K562 (cell line): ENCODE measurements at regions not wholly inside any gene's neighbourhood (a gene's known extent, or its start where the extent isn't known, plus 50 kb on each side); places are given as distances from the start of the nearest gene placed in this dataset.

Source experiments
- ATAC-seq: fragments of 200-7000 bp; cut with Tn5 transposase; 3 replicates; pipeline ENCODE4 v1.9.1; 2020; ENCODE audit warnings: moderate library complexity
- BruUV-seq: library from RNA; stranded (reverse); fragments of 400-500 nt; replicated peaks from 2 replicates; lab custom pipeline; 2021; lab: Mats Ljungman, UMichigan
- CTCF ChIA-PET: fragments of 300-600 bp; formaldehyde crosslinking; extraction: SDS; loops from one replicate; lab custom pipeline; 2021; ENCODE audit warnings: low intra/inter-chr PET ratio; lab: Yijun Ruan, JAX
- POLR2A ChIA-PET: fragments of 300-600, 350-650 bp; sonication (Branson Sonifier 250); formaldehyde crosslinking; extraction: SDS; loops from one replicate; lab custom pipeline; 2021; ENCODE audit warnings: antibody characterized with exemption, inconsistent platforms; lab: Yijun Ruan, JAX
- DNase-seq, 4 experiments: peaks; one replicate each; pipeline versions ENCODE4 v3.0.0 to v3.0.0-alpha.2; 2011 to 2018; ENCODE audit warnings: low spot score in 3 of 4, mixed read lengths in 3 of 4; ENCODE audit errors: extremely low read depth in 1 of 4
- FAIRE-seq: peaks from 2 replicates; lab custom pipeline; 2011; peaks lifted over from hg19 to GRCh38; lab: Jason Lieb, UNC
- H2AFZ ChIP-seq: 2 replicates; pipeline ENCODE4 v1.6.0; 2011; ENCODE audit warnings: low read depth, low read length, control low read depth, inconsistent platforms
- H3K27ac ChIP-seq: fragments of 200-600 bp; 3 replicates; pipeline ENCODE4 v1.8.0; 2011; ENCODE audit warnings: low read depth, mild to moderate bottlenecking, control low read depth, inconsistent platforms, low read length, moderate library complexity, mixed read lengths; ENCODE audit errors: extremely low read depth
- H3K27me3 ChIP-seq, 2 experiments: fragments of 300-600 bp in 1 of 2; 2 replicates in 1 of 2; 3 replicates in 1 of 2; pipeline versions ENCODE4 v1.6.0 to v1.8.0; 2011; ENCODE audit warnings: inconsistent platforms in 2 of 2, low read length in 2 of 2, mild to moderate bottlenecking in 1 of 2, mixed read lengths in 1 of 2, moderate library complexity in 1 of 2; ENCODE audit not compliant: control insufficient read depth in 2 of 2, insufficient read depth in 2 of 2
- H3K36me3 ChIP-seq: fragments of 300-600 bp; 3 replicates; pipeline ENCODE4 v1.8.0; 2011; ENCODE audit warnings: mild to moderate bottlenecking, low read length, inconsistent platforms; ENCODE audit not compliant: control insufficient read depth, insufficient read depth
- H3K4me1 ChIP-seq, 2 experiments: fragments of 200-600 bp in 1 of 2; replicated peaks in 1 of 2; 2 replicates in 1 of 2; 3 replicates in 1 of 2; pipeline versions ENCODE4 v1.5.1 to v1.8.0; 2011; ENCODE audit warnings: inconsistent platforms in 2 of 2, low read length in 2 of 2, mild to moderate bottlenecking in 1 of 2, mixed read lengths in 1 of 2, moderate library complexity in 1 of 2; ENCODE audit not compliant: control insufficient read depth in 2 of 2, insufficient read depth in 2 of 2
- H3K4me2 ChIP-seq: 2 replicates; pipeline ENCODE4 v1.6.1; 2011; ENCODE audit warnings: low read length, control low read depth, inconsistent platforms, mixed read lengths; ENCODE audit not compliant: insufficient read depth
- H3K4me3 ChIP-seq: fragments of 200-600 bp; sonication (generic), shearing (Covaris generic); 2 replicates; pipeline ENCODE4 v1.5.1; 2016; ENCODE audit warnings: control low read depth, inconsistent platforms
- H3K79me2 ChIP-seq: fragments of 200-600 bp; 3 replicates; pipeline ENCODE4 v1.8.0; 2011; ENCODE audit warnings: low read length, inconsistent platforms; ENCODE audit not compliant: control insufficient read depth, insufficient read depth
- H3K9ac ChIP-seq, 2 experiments: 2 replicates each; pipeline versions ENCODE4 v1.6.0 to v1.6.1; 2011; ENCODE audit warnings: low read depth in 2 of 2, low read length in 2 of 2, control low read depth in 1 of 2, inconsistent platforms in 1 of 2, mild to moderate bottlenecking in 1 of 2, mixed read lengths in 1 of 2; ENCODE audit not compliant: insufficient read depth in 1 of 2
- H3K9me1 ChIP-seq: one replicate; pipeline ENCODE4 v1.6.0; 2011; ENCODE audit warnings: inconsistent platforms, mild to moderate bottlenecking, low read length, moderate library complexity; ENCODE audit not compliant: control insufficient read depth, insufficient read depth
- H3K9me3 ChIP-seq: replicated peaks from 2 replicates; pipeline ENCODE4 v1.5.1; 2011; ENCODE audit warnings: low read depth, low read length, inconsistent platforms; ENCODE audit not compliant: control insufficient read depth, insufficient read depth
- H4K20me1 ChIP-seq: replicated peaks from 2 replicates; pipeline ENCODE4 v1.6.1; 2011; ENCODE audit warnings: low read length, inconsistent platforms, mixed read lengths; ENCODE audit not compliant: control insufficient read depth, insufficient read depth
- WGBS: fragments of 100-300 bp; shearing (Covaris generic); methylation state at CpG from one replicate; pipeline ENCODE4 v1.1.6; 2016; ENCODE audit warnings: low coverage, mixed read lengths; ENCODE audit not compliant: insufficient coverage; ENCODE audit errors: missing lambda C conversion rate; 5-methylcytosine and 5-hydroxymethylcytosine counted together
- in situ Hi-C: fragments of 300-500 bp; cut with MboI; formaldehyde crosslinking; loops from 4 replicates; pipeline ENCODE4 v1.15.0; 2018; ENCODE audit warnings: inconsistent platforms, mixed read lengths
- intact Hi-C: fragments of 100-400 bp; cut with micrococcal nuclease; formaldehyde crosslinking; loops from 2 replicates; pipeline ENCODE4 v1.14.2; 2022
- TF ChIP-seq, protein P1 (sequence below), 2 experiments: fragments of 450-650 bp in 1 of 2; sonication (generic) in 1 of 2; formaldehyde crosslinking in 1 of 2; IDR thresholded peaks; 2 replicates each; pipeline versions ENCODE4 v1.7.1 to v1.9.0; 2016 to 2022; ENCODE audit warnings: inconsistent platforms in 1 of 2, mild to moderate bottlenecking in 1 of 2, missing genetic modification reagents in 1 of 2
- TF ChIP-seq, protein P2 (sequence below): fragments of 450-650 bp; IDR thresholded peaks from 2 replicates; pipeline ENCODE4 v1.6.1; 2016; ENCODE audit warnings: borderline replicate concordance

DNA sequence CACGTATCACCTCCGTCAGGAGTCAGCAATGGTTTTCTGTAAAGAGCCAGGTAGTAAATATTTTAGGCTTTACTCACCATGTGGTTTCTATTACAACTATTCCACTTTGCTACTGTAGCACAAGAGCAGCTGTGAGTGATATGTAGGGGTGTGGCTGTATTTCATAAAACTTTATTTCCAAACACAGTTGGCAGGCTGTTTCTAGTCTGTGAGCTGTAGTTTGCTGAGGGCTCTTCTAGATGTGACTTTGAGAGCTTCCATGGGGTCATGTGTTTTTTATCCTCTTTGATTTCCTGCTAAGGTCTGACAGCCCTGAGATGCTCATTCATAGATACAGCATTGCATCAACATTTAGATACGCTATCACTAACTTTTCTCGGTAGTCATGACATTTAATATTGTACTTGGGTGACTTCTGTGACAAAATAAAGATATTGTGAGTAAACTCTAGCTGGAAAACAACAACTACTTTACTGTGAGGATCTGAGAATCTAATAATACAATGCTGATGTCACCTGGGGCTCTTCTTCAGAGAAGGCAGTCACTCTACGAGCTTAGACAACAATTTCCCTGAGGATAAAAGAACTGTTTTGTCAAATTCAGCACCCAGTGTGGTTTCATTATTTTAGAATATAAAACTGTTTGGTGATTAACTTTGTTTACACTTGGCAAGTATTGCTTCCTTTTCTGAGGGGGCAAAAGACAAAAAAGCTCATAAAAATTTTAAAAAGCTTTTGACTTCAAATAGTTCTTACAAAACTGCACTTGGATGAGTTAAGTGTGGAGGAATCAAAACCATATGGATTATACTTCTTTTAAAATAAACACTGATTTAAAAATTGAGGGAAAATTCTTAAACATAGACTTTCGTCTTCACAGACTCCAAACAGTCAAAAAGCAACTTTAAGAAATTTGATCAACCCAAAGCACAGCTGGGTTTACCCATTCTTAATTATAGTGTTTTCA is 231.2 kb upstream of the DCN start:
- no peaks in the 10 kb centered on the region for H3K4me1 ChIP-seq
- in situ Hi-C loops: no loop called here
- ChIA-PET CTCF (no interaction called here), POLR2A (interaction anchor here (1.0 kb wide), 1 partner anchor 9 kb away, joined by 3 read pairs; no protein-coding TSS in a partner anchor)
- no peak overlapping the region for H2AFZ ChIP-seq
- no peaks in the 10 kb centered on the region for H3K9me1 ChIP-seq
- TF ChIP-seq, protein P1, sequence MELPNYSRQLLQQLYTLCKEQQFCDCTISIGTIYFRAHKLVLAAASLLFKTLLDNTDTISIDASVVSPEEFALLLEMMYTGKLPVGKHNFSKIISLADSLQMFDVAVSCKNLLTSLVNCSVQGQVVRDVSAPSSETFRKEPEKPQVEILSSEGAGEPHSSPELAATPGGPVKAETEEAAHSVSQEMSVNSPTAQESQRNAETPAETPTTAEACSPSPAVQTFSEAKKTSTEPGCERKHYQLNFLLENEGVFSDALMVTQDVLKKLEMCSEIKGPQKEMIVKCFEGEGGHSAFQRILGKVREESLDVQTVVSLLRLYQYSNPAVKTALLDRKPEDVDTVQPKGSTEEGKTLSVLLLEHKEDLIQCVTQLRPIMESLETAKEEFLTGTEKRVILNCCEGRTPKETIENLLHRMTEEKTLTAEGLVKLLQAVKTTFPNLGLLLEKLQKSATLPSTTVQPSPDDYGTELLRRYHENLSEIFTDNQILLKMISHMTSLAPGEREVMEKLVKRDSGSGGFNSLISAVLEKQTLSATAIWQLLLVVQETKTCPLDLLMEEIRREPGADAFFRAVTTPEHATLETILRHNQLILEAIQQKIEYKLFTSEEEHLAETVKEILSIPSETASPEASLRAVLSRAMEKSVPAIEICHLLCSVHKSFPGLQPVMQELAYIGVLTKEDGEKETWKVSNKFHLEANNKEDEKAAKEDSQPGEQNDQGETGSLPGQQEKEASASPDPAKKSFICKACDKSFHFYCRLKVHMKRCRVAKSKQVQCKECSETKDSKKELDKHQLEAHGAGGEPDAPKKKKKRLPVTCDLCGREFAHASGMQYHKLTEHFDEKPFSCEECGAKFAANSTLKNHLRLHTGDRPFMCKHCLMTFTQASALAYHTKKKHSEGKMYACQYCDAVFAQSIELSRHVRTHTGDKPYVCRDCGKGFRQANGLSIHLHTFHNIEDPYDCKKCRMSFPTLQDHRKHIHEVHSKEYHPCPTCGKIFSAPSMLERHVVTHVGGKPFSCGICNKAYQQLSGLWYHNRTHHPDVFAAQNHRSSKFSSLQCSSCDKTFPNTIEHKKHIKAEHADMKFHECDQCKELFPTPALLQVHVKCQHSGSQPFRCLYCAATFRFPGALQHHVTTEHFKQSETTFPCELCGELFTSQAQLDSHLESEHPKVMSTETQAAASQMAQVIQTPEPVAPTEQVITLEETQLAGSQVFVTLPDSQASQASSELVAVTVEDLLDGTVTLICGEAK (IDR thresholded peaks at IDR 0.05): 0 out of 2 replicates have a peak, but pooled peaks have one; percentile 28
- TF ChIP-seq, protein P1 (CRISPR knock-in tag; IDR thresholded peaks at IDR 0.05): no peak
- TF ChIP-seq, protein P2, sequence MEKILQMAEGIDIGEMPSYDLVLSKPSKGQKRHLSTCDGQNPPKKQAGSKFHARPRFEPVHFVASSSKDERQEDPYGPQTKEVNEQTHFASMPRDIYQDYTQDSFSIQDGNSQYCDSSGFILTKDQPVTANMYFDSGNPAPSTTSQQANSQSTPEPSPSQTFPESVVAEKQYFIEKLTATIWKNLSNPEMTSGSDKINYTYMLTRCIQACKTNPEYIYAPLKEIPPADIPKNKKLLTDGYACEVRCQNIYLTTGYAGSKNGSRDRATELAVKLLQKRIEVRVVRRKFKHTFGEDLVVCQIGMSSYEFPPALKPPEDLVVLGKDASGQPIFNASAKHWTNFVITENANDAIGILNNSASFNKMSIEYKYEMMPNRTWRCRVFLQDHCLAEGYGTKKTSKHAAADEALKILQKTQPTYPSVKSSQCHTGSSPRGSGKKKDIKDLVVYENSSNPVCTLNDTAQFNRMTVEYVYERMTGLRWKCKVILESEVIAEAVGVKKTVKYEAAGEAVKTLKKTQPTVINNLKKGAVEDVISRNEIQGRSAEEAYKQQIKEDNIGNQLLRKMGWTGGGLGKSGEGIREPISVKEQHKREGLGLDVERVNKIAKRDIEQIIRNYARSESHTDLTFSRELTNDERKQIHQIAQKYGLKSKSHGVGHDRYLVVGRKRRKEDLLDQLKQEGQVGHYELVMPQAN: no peak
- H3K36me3 ChIP-seq: no peaks in the 10 kb centered on the region
- no peaks in the 10 kb centered on the region for H3K9me3 ChIP-seq
- H3K4me3 ChIP-seq: no peak overlapping the region
- no TSS peak for BruUV-seq
- ATAC-seq (no peak), FAIRE-seq (no peak), DNase-seq (no peak)
- H3K4me2 ChIP-seq: no peak overlapping the region
- WGBS: 89% methylated on average over 6 of the region's 6 CpGs
- no peaks in the 10 kb centered on the region for H3K79me2 ChIP-seq
- intact Hi-C loops: no loop called here
- no peaks in the 10 kb centered on the region for H4K20me1 ChIP-seq
- no peak overlapping the region for H3K27ac ChIP-seq
- H3K9ac ChIP-seq: no peak overlapping the region
- H3K27me3 ChIP-seq: no peaks in the 10 kb centered on the region
